WTC11 (cell line): ENCODE measurements at regions not wholly inside any gene's neighbourhood (a gene's known extent, or its start where the extent isn't known, plus 50 kb on each side); places are given as distances from the start of the nearest gene placed in this dataset.

ENCODE experiments used
- ATAC-seq: fragments of 200-7000 bp; cut with Tn5 transposase; 2 replicates; pipeline ENCODE4 v1.10.0; 2021; ENCODE audit warnings: mild to moderate bottlenecking, moderate library complexity
- CTCF ChIA-PET: fragments of 300-600 bp; sonication (Branson Sonifier 250); formaldehyde crosslinking; loops from one replicate; lab custom pipeline; 2021; ENCODE audit warnings: antibody characterized with exemption; lab: Charles Lee
- POLR2A ChIA-PET: fragments of 350-600 bp; sonication (Branson Sonifier 250); formaldehyde crosslinking; loops from one replicate; lab custom pipeline; 2021; ENCODE audit warnings: antibody characterized with exemption; lab: Charles Lee
- DNase-seq: peaks from one replicate; pipeline ENCODE4 v3.0.0; 2021; ENCODE audit warnings: low spot score
- H3K27ac Mint-ChIP-seq: 2 replicates; pipeline ENCODE4 v1.8.0; 2021; ENCODE audit warnings: mixed read lengths
- H3K27me3 Mint-ChIP-seq: 2 replicates; pipeline ENCODE4 v1.8.0; 2021; ENCODE audit warnings: low read depth, mild to moderate bottlenecking, moderate library complexity, mixed read lengths
- H3K36me3 Mint-ChIP-seq: 2 replicates; pipeline ENCODE4 v1.8.0; 2021; ENCODE audit warnings: mixed read lengths
- H3K4me1 Mint-ChIP-seq: 2 replicates; pipeline ENCODE4 v1.8.0; 2022; ENCODE audit warnings: mixed read lengths
- H3K4me3 Mint-ChIP-seq: 2 replicates; pipeline ENCODE4 v1.8.0; 2021; ENCODE audit warnings: mild to moderate bottlenecking, moderate library complexity, mixed read lengths
- H3K9me3 Mint-ChIP-seq: 2 replicates; pipeline ENCODE4 v1.8.0; 2021; ENCODE audit warnings: mixed read lengths
- CBFB ChIP-seq: sonication (generic); formaldehyde crosslinking; IDR thresholded peaks from 2 replicates; pipeline ENCODE4 v1.8.1; 2022; ENCODE audit warnings: mild to moderate bottlenecking, low read depth, missing genetic modification reagents
- EMX1 ChIP-seq: fragments of 250-450 bp; sonication (Bioruptor Pico); IDR thresholded peaks from 2 replicates; pipeline ENCODE4 v1.8.0; 2021; ENCODE audit warnings: mild to moderate bottlenecking
- FOXP1 ChIP-seq: sonication (generic); formaldehyde crosslinking; IDR thresholded peaks from 2 replicates; pipeline ENCODE4 v1.8.0; 2022; ENCODE audit warnings: missing genetic modification reagents, mild to moderate bottlenecking, moderate library complexity, borderline replicate concordance
- GRHL2 ChIP-seq: fragments of 250-450 bp; sonication (Bioruptor Pico); IDR thresholded peaks from 2 replicates; pipeline ENCODE4 v1.8.0; 2022; ENCODE audit warnings: mild to moderate bottlenecking, moderate library complexity; ENCODE audit not compliant: insufficient replicate concordance, severe bottlenecking
- GTF2I ChIP-seq: fragments of 250-450 bp; sonication (Bioruptor Pico); conservative IDR thresholded peaks from 2 replicates; pipeline ENCODE4 v1.4.0; 2021; ENCODE audit warnings: mild to moderate bottlenecking
- JAZF1 ChIP-seq: fragments of 250-450 bp; sonication (Bioruptor Pico); IDR thresholded peaks from 2 replicates; pipeline ENCODE4 v1.9.0; 2021; ENCODE audit warnings: moderate library complexity, mild to moderate bottlenecking, inconsistent platforms
- JUN ChIP-seq: sonication (generic); formaldehyde crosslinking; IDR thresholded peaks from 2 replicates; pipeline ENCODE4 v1.8.0; 2023; ENCODE audit warnings: mild to moderate bottlenecking, missing genetic modification reagents
- MXD4 ChIP-seq: fragments of 250-450 bp; sonication (Bioruptor Pico); IDR thresholded peaks from 2 replicates; pipeline ENCODE4 v1.8.0; 2021; ENCODE audit warnings: mild to moderate bottlenecking, moderate library complexity, borderline replicate concordance
- NFATC4 ChIP-seq: fragments of 250-450 bp; sonication (Bioruptor Pico); IDR thresholded peaks from 2 replicates; pipeline ENCODE4 v1.9.0; 2021; ENCODE audit warnings: mild to moderate bottlenecking
- PRRX2 ChIP-seq: fragments of 250-450 bp; sonication (Bioruptor Pico); IDR thresholded peaks from 2 replicates; pipeline ENCODE4 v1.8.0; 2021; ENCODE audit warnings: mild to moderate bottlenecking
- TEAD1 ChIP-seq: sonication (generic); formaldehyde crosslinking; IDR thresholded peaks from 2 replicates; pipeline ENCODE4 v1.8.0; 2022; ENCODE audit warnings: mild to moderate bottlenecking, missing genetic modification reagents
- ZNF121 ChIP-seq: sonication (generic); formaldehyde crosslinking; IDR thresholded peaks from 2 replicates; pipeline ENCODE4 v1.8.0; 2023; ENCODE audit warnings: missing genetic modification reagents
- ZNF317 ChIP-seq: sonication (generic); formaldehyde crosslinking; IDR thresholded peaks from 2 replicates; pipeline ENCODE4 v1.8.1; 2023; ENCODE audit warnings: low read depth, mild to moderate bottlenecking, moderate library complexity, missing genetic modification reagents, borderline replicate concordance
- TF ChIP-seq, protein P1 (sequence below): sonication (generic); formaldehyde crosslinking; IDR thresholded peaks from 2 replicates; pipeline ENCODE4 v1.8.0; 2022; ENCODE audit warnings: missing genetic modification reagents
- TF ChIP-seq, protein P2 (sequence below): fragments of 250-450 bp; sonication (Bioruptor Pico); IDR thresholded peaks from 2 replicates; pipeline ENCODE4 v1.8.0; 2021; ENCODE audit warnings: mild to moderate bottlenecking
- TF ChIP-seq, protein P3 (sequence below): fragments of 250-450 bp; sonication (Bioruptor Pico); IDR thresholded peaks from 2 replicates; pipeline ENCODE4 v1.9.0; 2021; ENCODE audit warnings: mild to moderate bottlenecking
- TF ChIP-seq, protein P4 (sequence below): sonication (generic); formaldehyde crosslinking; IDR thresholded peaks from 2 replicates; pipeline ENCODE4 v1.8.1; 2023; ENCODE audit warnings: mild to moderate bottlenecking, missing genetic modification reagents
- TF ChIP-seq, protein P5 (sequence below): sonication (generic); formaldehyde crosslinking; IDR thresholded peaks from 2 replicates; pipeline ENCODE4 v1.8.0; 2023; ENCODE audit warnings: missing genetic modification reagents
- TF ChIP-seq, protein P6 (sequence below): sonication (generic); formaldehyde crosslinking; IDR thresholded peaks from 2 replicates; pipeline ENCODE4 v1.8.0; 2023; ENCODE audit warnings: mild to moderate bottlenecking, missing genetic modification reagents

DNA sequence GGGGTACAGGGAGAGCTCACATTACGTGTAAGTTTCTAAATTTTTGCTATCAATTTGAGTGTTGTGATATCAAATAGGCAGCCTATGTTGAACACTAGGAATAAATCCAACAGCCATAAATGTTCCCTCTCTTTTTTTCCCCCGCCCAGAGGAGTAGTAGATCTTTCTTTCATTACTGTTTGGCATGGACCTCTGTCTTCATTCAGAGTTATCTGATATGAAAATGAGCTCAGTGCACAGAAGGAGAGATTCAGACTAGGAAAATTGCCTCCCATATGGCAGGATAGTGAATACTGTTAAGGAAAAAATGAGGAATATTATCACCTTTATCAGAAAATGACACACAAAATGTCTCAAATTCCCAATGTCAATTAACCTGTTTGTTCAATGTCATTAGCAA lies 110.0 kb upstream of the EYS start (continued):
- TF ChIP-seq, protein P1, sequence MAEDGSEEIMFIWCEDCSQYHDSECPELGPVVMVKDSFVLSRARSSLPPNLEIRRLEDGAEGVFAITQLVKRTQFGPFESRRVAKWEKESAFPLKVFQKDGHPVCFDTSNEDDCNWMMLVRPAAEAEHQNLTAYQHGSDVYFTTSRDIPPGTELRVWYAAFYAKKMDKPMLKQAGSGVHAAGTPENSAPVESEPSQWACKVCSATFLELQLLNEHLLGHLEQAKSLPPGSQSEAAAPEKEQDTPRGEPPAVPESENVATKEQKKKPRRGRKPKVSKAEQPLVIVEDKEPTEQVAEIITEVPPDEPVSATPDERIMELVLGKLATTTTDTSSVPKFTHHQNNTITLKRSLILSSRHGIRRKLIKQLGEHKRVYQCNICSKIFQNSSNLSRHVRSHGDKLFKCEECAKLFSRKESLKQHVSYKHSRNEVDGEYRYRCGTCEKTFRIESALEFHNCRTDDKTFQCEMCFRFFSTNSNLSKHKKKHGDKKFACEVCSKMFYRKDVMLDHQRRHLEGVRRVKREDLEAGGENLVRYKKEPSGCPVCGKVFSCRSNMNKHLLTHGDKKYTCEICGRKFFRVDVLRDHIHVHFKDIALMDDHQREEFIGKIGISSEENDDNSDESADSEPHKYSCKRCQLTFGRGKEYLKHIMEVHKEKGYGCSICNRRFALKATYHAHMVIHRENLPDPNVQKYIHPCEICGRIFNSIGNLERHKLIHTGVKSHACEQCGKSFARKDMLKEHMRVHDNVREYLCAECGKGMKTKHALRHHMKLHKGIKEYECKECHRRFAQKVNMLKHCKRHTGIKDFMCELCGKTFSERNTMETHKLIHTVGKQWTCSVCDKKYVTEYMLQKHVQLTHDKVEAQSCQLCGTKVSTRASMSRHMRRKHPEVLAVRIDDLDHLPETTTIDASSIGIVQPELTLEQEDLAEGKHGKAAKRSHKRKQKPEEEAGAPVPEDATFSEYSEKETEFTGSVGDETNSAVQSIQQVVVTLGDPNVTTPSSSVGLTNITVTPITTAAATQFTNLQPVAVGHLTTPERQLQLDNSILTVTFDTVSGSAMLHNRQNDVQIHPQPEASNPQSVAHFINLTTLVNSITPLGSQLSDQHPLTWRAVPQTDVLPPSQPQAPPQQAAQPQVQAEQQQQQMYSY (CRISPR knock-in tag) = no peak

DNA sequence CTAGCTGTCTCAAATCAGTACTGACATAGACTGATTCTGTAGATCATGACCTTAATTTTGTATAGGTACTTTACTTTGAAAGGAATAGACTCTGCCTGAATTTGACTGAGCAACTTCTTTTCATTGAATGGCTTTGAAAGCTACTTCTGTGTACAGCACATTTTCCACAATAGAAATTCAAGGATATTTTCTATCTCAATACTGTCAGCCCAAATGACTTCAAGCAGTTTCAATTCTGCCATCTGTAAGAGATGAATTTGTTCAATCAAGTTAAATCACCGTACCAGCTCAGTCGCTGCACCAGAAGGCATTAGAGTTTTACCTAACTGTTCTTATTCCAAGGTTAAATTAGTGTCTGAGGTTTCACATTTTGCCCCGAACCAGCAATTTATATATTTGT lies 107.0 kb upstream of the EYS start:
- Mint-ChIP-seq H3K27ac (no peak overlapping the region), H3K27me3 (peaks cover 5% of the 10 kb centered on the region; the same call in 1 of the 2 replicates)
- no peak for TF ChIP-seq GTF2I (CRISPR knock-in tag)
- no peak for TF ChIP-seq JUN (CRISPR knock-in tag)
- TF ChIP-seq PRRX2 (CRISPR knock-in tag) = no peak
- TF ChIP-seq ZNF317 (CRISPR knock-in tag) = no peak
- TF ChIP-seq, protein P2, sequence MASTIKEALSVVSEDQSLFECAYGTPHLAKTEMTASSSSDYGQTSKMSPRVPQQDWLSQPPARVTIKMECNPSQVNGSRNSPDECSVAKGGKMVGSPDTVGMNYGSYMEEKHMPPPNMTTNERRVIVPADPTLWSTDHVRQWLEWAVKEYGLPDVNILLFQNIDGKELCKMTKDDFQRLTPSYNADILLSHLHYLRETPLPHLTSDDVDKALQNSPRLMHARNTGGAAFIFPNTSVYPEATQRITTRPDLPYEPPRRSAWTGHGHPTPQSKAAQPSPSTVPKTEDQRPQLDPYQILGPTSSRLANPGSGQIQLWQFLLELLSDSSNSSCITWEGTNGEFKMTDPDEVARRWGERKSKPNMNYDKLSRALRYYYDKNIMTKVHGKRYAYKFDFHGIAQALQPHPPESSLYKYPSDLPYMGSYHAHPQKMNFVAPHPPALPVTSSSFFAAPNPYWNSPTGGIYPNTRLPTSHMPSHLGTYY (CRISPR knock-in tag) = no peak
- no peak for TF ChIP-seq CBFB (CRISPR knock-in tag)
- TF ChIP-seq MXD4 (CRISPR knock-in tag) = no peak
- no peak for TF ChIP-seq FOXP1 (CRISPR knock-in tag)
- TF ChIP-seq EMX1 (CRISPR knock-in tag) = no peak
- TF ChIP-seq NFATC4 (CRISPR knock-in tag) = no peak

DNA sequence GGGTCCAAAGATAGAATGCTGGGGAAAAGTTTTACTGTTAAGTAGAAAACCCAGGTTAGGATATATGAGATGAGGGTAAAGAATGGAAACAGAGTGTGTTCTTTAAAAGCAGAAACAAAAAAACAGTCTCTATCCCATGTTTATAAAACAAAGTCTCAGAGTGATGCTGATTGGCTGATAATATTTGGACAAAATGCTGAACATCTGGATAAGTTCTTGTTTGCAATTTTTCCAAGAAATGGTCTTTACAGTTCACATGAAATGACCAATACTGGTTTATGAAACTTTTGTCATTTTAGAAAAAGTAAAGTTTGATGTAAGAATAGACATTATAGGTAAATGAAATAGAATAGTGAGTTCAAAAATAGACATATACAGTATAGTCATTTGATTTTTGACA lies 96.2 kb upstream of the EYS start:
- no peaks in the 10 kb centered on the region for H3K4me1 Mint-ChIP-seq
- no peak for DNase-seq
- CTCF ChIA-PET = no interaction called here
- TF ChIP-seq, protein P3, sequence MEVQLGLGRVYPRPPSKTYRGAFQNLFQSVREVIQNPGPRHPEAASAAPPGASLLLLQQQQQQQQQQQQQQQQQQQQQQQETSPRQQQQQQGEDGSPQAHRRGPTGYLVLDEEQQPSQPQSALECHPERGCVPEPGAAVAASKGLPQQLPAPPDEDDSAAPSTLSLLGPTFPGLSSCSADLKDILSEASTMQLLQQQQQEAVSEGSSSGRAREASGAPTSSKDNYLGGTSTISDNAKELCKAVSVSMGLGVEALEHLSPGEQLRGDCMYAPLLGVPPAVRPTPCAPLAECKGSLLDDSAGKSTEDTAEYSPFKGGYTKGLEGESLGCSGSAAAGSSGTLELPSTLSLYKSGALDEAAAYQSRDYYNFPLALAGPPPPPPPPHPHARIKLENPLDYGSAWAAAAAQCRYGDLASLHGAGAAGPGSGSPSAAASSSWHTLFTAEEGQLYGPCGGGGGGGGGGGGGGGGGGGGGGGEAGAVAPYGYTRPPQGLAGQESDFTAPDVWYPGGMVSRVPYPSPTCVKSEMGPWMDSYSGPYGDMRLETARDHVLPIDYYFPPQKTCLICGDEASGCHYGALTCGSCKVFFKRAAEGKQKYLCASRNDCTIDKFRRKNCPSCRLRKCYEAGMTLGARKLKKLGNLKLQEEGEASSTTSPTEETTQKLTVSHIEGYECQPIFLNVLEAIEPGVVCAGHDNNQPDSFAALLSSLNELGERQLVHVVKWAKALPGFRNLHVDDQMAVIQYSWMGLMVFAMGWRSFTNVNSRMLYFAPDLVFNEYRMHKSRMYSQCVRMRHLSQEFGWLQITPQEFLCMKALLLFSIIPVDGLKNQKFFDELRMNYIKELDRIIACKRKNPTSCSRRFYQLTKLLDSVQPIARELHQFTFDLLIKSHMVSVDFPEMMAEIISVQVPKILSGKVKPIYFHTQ (CRISPR knock-in tag) = no peak
- TF ChIP-seq TEAD1 (CRISPR knock-in tag) (no peak), GRHL2 (CRISPR knock-in tag) (no peak), JUN (CRISPR knock-in tag) (no peak), ZNF121 (CRISPR knock-in tag) (no peak), JAZF1 (CRISPR knock-in tag) (no peak)
- TF ChIP-seq, protein P4, sequence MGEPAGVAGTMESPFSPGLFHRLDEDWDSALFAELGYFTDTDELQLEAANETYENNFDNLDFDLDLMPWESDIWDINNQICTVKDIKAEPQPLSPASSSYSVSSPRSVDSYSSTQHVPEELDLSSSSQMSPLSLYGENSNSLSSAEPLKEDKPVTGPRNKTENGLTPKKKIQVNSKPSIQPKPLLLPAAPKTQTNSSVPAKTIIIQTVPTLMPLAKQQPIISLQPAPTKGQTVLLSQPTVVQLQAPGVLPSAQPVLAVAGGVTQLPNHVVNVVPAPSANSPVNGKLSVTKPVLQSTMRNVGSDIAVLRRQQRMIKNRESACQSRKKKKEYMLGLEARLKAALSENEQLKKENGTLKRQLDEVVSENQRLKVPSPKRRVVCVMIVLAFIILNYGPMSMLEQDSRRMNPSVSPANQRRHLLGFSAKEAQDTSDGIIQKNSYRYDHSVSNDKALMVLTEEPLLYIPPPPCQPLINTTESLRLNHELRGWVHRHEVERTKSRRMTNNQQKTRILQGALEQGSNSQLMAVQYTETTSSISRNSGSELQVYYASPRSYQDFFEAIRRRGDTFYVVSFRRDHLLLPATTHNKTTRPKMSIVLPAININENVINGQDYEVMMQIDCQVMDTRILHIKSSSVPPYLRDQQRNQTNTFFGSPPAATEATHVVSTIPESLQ (CRISPR knock-in tag) = no peak
- TF ChIP-seq, protein P5, sequence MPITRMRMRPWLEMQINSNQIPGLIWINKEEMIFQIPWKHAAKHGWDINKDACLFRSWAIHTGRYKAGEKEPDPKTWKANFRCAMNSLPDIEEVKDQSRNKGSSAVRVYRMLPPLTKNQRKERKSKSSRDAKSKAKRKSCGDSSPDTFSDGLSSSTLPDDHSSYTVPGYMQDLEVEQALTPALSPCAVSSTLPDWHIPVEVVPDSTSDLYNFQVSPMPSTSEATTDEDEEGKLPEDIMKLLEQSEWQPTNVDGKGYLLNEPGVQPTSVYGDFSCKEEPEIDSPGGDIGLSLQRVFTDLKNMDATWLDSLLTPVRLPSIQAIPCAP (CRISPR knock-in tag) = no peak
- TF ChIP-seq, protein P6, sequence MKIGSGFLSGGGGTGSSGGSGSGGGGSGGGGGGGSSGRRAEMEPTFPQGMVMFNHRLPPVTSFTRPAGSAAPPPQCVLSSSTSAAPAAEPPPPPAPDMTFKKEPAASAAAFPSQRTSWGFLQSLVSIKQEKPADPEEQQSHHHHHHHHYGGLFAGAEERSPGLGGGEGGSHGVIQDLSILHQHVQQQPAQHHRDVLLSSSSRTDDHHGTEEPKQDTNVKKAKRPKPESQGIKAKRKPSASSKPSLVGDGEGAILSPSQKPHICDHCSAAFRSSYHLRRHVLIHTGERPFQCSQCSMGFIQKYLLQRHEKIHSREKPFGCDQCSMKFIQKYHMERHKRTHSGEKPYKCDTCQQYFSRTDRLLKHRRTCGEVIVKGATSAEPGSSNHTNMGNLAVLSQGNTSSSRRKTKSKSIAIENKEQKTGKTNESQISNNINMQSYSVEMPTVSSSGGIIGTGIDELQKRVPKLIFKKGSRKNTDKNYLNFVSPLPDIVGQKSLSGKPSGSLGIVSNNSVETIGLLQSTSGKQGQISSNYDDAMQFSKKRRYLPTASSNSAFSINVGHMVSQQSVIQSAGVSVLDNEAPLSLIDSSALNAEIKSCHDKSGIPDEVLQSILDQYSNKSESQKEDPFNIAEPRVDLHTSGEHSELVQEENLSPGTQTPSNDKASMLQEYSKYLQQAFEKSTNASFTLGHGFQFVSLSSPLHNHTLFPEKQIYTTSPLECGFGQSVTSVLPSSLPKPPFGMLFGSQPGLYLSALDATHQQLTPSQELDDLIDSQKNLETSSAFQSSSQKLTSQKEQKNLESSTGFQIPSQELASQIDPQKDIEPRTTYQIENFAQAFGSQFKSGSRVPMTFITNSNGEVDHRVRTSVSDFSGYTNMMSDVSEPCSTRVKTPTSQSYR (CRISPR knock-in tag) = no peak

More for the DNA sequence above, 107.0 kb upstream of the EYS start:
- H3K4me3 Mint-ChIP-seq = no peak overlapping the region
- peaks cover 34% of the 10 kb centered on the region for H3K9me3 Mint-ChIP-seq
- ATAC-seq = no peak
- ChIA-PET POLR2A (no interaction called here), CTCF (no interaction called here)
- DNase-seq = no peak
- H3K4me1 Mint-ChIP-seq = peaks cover 5% of the 10 kb centered on the region; the same call in 1 of the 2 replicates
- peaks cover 3% of the 10 kb centered on the region; the same call in 1 of the 2 replicates for H3K36me3 Mint-ChIP-seq

More for the DNA sequence above, 96.2 kb upstream of the EYS start:
- no peak overlapping the region for H3K27ac Mint-ChIP-seq
- H3K36me3 Mint-ChIP-seq = peaks cover 4% of the 10 kb centered on the region
- H3K27me3 Mint-ChIP-seq = no peaks in the 10 kb centered on the region
- peaks cover 42% of the 10 kb centered on the region for H3K9me3 Mint-ChIP-seq
- no peak overlapping the region for H3K4me3 Mint-ChIP-seq
- POLR2A ChIA-PET = no interaction called here
- no peak for ATAC-seq
